A673 (cell line): ENCODE measurements at regions not wholly inside any gene's neighbourhood (a gene's known extent, or its start where the extent isn't known, plus 50 kb on each side); places are given as distances from the start of the nearest gene placed in this dataset.

Experiments
- BruUV-seq: library from RNA; stranded (reverse); fragments of 400-500 nt; replicated peaks from 2 replicates; lab custom pipeline; 2021; lab: Mats Ljungman, UMichigan
- CTCF ChIA-PET: fragments of 300-600 bp; sonication (Branson Sonifier 250); formaldehyde crosslinking; loops from one replicate; lab custom pipeline; 2022; ENCODE audit warnings: antibody characterized with exemption; lab: Charles Lee
- POLR2A ChIA-PET: fragments of 300-600 bp; sonication (Branson Sonifier 250); formaldehyde crosslinking; loops from one replicate; lab custom pipeline; 2022; ENCODE audit warnings: antibody characterized with exemption; ENCODE audit not compliant: low non-redundant PET; lab: Charles Lee
- DNase-seq: peaks from one replicate; pipeline ENCODE4 v3.0.0-alpha.2; 2015; ENCODE audit warnings: low spot score
- H3K27ac ChIP-seq: fragments of 200-600 bp; sonication (generic); 2 replicates; pipeline ENCODE4 v1.5.1; 2016; ENCODE audit warnings: mixed run types, low read depth, mild to moderate bottlenecking, mixed read lengths, antibody characterized with exemption, low read length; ENCODE audit not compliant: poor library complexity, severe bottlenecking
- H3K27me3 ChIP-seq: fragments of 200-600 bp; sonication (generic); replicated peaks from 2 replicates; pipeline ENCODE4 v1.6.1; 2017; ENCODE audit warnings: mixed run types, low read depth, mild to moderate bottlenecking, mixed read lengths, antibody characterized with exemption, low read length; ENCODE audit not compliant: insufficient read depth, poor library complexity
- H3K36me3 ChIP-seq: fragments of 200-600 bp; sonication (generic); 2 replicates; pipeline ENCODE4 v1.6.1; 2016; ENCODE audit warnings: mixed run types, mild to moderate bottlenecking, mixed read lengths, antibody characterized with exemption, low read length; ENCODE audit not compliant: insufficient read depth, poor library complexity, severe bottlenecking
- H3K4me1 ChIP-seq: fragments of 200-600 bp; sonication (generic); 2 replicates; pipeline ENCODE4 v1.6.1; 2017; ENCODE audit warnings: mixed run types, mild to moderate bottlenecking, mixed read lengths, antibody characterized with exemption, low read length; ENCODE audit not compliant: insufficient read depth, poor library complexity, severe bottlenecking
- H3K4me3 ChIP-seq: fragments of 200-600 bp; sonication (generic); 2 replicates; pipeline ENCODE4 v1.5.1; 2016; ENCODE audit warnings: low read depth, mixed run types, mild to moderate bottlenecking, mixed read lengths, low read length; ENCODE audit not compliant: poor library complexity, severe bottlenecking
- H3K9me3 ChIP-seq: fragments of 200-600 bp; sonication (generic); 2 replicates; pipeline ENCODE4 v1.6.1; 2016; ENCODE audit warnings: mixed run types, low read depth, mild to moderate bottlenecking, mixed read lengths, antibody characterized with exemption, low read length; ENCODE audit not compliant: poor library complexity, severe bottlenecking
- EZH2 ChIP-seq: fragments of 200-600 bp; sonication (generic); IDR thresholded peaks from 2 replicates; pipeline ENCODE4 v1.6.1; 2017; ENCODE audit warnings: borderline replicate concordance, low read depth, mild to moderate bottlenecking, mixed read lengths, antibody characterized with exemption, low read length; ENCODE audit not compliant: poor library complexity, severe bottlenecking
- intact Hi-C: fragments of 100-400 bp; cut with micrococcal nuclease; formaldehyde crosslinking; loops from one replicate; pipeline ENCODE4 v1.10.0; 2022; ENCODE audit not compliant: unreplicated experiment
- TF ChIP-seq, protein P1 (sequence below): fragments of 300-800, 200-600 bp; sonication (generic); conservative IDR thresholded peaks from 2 replicates; pipeline ENCODE4 v1.5.1; 2017; ENCODE audit warnings: low read depth, mild to moderate bottlenecking, antibody characterized with exemption, low read length, moderate library complexity, mixed read lengths

GRCh38 chr7:84757761-84758160 is 429.1 kb downstream of the SEMA3D start:
- intact Hi-C loops: no loop called here
- CTCF ChIA-PET: no interaction called here
- POLR2A ChIA-PET: no interaction called here

GRCh38 chr7:84746353-84746752 is 440.5 kb downstream of the SEMA3D start:
- no peak for TF ChIP-seq EZH2
- TF ChIP-seq, protein P1, sequence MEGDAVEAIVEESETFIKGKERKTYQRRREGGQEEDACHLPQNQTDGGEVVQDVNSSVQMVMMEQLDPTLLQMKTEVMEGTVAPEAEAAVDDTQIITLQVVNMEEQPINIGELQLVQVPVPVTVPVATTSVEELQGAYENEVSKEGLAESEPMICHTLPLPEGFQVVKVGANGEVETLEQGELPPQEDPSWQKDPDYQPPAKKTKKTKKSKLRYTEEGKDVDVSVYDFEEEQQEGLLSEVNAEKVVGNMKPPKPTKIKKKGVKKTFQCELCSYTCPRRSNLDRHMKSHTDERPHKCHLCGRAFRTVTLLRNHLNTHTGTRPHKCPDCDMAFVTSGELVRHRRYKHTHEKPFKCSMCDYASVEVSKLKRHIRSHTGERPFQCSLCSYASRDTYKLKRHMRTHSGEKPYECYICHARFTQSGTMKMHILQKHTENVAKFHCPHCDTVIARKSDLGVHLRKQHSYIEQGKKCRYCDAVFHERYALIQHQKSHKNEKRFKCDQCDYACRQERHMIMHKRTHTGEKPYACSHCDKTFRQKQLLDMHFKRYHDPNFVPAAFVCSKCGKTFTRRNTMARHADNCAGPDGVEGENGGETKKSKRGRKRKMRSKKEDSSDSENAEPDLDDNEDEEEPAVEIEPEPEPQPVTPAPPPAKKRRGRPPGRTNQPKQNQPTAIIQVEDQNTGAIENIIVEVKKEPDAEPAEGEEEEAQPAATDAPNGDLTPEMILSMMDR: no peak
- peak; percentile 19 for DNase-seq
- CTCF ChIA-PET: no interaction called here

More at GRCh38 chr7:84757761-84758160, 429.1 kb downstream of the SEMA3D start:
- TF ChIP-seq, protein P1: no peak
- no peak for TF ChIP-seq EZH2
- no peaks in the 10 kb centered on the region for H3K36me3 ChIP-seq
- no peak overlapping the region for H3K4me3 ChIP-seq
- H3K9me3 ChIP-seq: no peaks in the 10 kb centered on the region
- BruUV-seq: no TSS peak
- DNase-seq: no peak
- H3K27me3 ChIP-seq: no peaks in the 10 kb centered on the region
- no peak overlapping the region for H3K27ac ChIP-seq
- H3K4me1 ChIP-seq: no peaks in the 10 kb centered on the region

DNA sequence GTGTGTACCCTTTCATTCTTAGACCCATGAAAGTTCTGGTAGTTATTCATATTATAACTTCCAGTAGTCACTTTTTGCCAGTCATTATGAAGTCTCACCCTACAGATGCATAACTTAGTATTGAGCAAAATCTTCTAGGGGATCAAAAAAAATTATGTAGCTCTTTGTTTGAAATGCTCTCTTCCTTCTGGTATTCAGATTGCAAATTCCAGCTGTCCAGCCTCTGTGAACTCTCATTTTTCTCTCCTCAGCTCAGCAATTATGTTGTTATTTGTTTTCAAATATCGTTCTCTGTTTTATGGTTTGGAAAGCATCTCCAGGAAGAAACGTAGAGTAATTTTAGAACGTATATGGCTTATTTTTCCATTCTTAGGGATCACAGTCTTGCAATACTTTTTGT is 442.5 kb downstream of the SEMA3D start:
- Histone ChIP-seq H3K4me1 (no peaks in the 10 kb centered on the region), H3K4me3 (no peak overlapping the region), H3K36me3 (no peaks in the 10 kb centered on the region), H3K27me3 (no peaks in the 10 kb centered on the region), H3K9me3 (no peaks in the 10 kb centered on the region), H3K27ac (no peak overlapping the region)
- BruUV-seq: no TSS peak
- intact Hi-C loops: no loop called here
- ChIA-PET CTCF (no interaction called here), POLR2A (no interaction called here)
- DNase-seq: no peak
- TF ChIP-seq EZH2: no peak
- TF ChIP-seq, protein P1: no peak

More at GRCh38 chr7:84746353-84746752, 440.5 kb downstream of the SEMA3D start:
- intact Hi-C loops: no loop called here
- no peaks in the 10 kb centered on the region for H3K27me3 ChIP-seq
- no peak overlapping the region for H3K27ac ChIP-seq
- BruUV-seq: no TSS peak
- no peaks in the 10 kb centered on the region for H3K36me3 ChIP-seq
- no peaks in the 10 kb centered on the region for H3K4me1 ChIP-seq
- POLR2A ChIA-PET: no interaction called here
- H3K4me3 ChIP-seq: no peak overlapping the region
- no peaks in the 10 kb centered on the region for H3K9me3 ChIP-seq
